ENCODE measurements at regions not wholly inside any gene's neighbourhood (a gene's known extent, or its start where the extent isn't known, plus 50 kb on each side); places are given as distances from the start of the nearest gene placed in this dataset.

- no peak for DNase-seq (ENCODE audit: low read depth)
- no peak for TF ChIP-seq CTCF (IDR thresholded peaks at IDR 0.05; ENCODE audit: low read length, missing control alignments)
- no peak overlapping the region for H3K4me3 ChIP-seq (replicated peaks; ENCODE audit: low read depth, low read length)
Observed at GRCh38 chr13:72523049-72523448, 204.4 kb downstream of the MZT1 start.

- TF ChIP-seq CTCF (IDR thresholded peaks at IDR 0.05; ENCODE audit: low read length, missing control alignments) = no peak
- H3K4me3 ChIP-seq (replicated peaks; ENCODE audit: low read depth, low read length) = no peak overlapping the region
- no peak for DNase-seq (ENCODE audit: low read depth)
Observed at GRCh38 chr13:72521940-72522661, 205.3 kb downstream of the MZT1 start.

GRCh38 chr13:72514146-72514545, 213.3 kb downstream of the MZT1 start:
- peak; percentile 45 for DNase-seq (ENCODE audit: low read depth)
- no peak overlapping the region for H3K4me3 ChIP-seq (replicated peaks; ENCODE audit: low read depth, low read length)
- no peak for TF ChIP-seq CTCF (IDR thresholded peaks at IDR 0.05; ENCODE audit: low read length, missing control alignments)

GRCh38 chr13:72508392-72508791, 219.0 kb downstream of the MZT1 start:
- DNase-seq (ENCODE audit: low read depth) = no peak
- H3K4me3 ChIP-seq (replicated peaks; ENCODE audit: low read depth, low read length) = no peak overlapping the region
- TF ChIP-seq CTCF (IDR thresholded peaks at IDR 0.05; ENCODE audit: low read length, missing control alignments) = no peak

- TF ChIP-seq CTCF (IDR thresholded peaks at IDR 0.05; ENCODE audit: low read length, missing control alignments) = no peak
- H3K4me3 ChIP-seq (replicated peaks; ENCODE audit: low read depth, low read length) = peak overlapping the region; percentile 40
- DNase-seq (ENCODE audit: low read depth) = peak; percentile 14
Observed at GRCh38 chr13:72507416-72508199, 219.8 kb downstream of the MZT1 start.

- no peak overlapping the region for H3K4me3 ChIP-seq (replicated peaks; ENCODE audit: low read depth, low read length)
- no peak for DNase-seq (ENCODE audit: low read depth)
- TF ChIP-seq CTCF (IDR thresholded peaks at IDR 0.05; ENCODE audit: low read length, missing control alignments) = no peak
Observed at GRCh38 chr13:72506706-72507105, 220.7 kb downstream of the MZT1 start.

Measured in fibroblast of pulmonary artery (primary cell).